ENCODE measurements at regions not wholly inside any gene's neighbourhood (a gene's known extent, or its start where the extent isn't known, plus 50 kb on each side); places are given as distances from the start of the nearest gene placed in this dataset.

- no peak for DNase-seq (ENCODE audit: insufficient read length, low spot score)
- FAIRE-seq, result no peak
Measured at GRCh38 chr13:107367258-107367657, 799.3 kb upstream of the ARGLU1 start.

DNA sequence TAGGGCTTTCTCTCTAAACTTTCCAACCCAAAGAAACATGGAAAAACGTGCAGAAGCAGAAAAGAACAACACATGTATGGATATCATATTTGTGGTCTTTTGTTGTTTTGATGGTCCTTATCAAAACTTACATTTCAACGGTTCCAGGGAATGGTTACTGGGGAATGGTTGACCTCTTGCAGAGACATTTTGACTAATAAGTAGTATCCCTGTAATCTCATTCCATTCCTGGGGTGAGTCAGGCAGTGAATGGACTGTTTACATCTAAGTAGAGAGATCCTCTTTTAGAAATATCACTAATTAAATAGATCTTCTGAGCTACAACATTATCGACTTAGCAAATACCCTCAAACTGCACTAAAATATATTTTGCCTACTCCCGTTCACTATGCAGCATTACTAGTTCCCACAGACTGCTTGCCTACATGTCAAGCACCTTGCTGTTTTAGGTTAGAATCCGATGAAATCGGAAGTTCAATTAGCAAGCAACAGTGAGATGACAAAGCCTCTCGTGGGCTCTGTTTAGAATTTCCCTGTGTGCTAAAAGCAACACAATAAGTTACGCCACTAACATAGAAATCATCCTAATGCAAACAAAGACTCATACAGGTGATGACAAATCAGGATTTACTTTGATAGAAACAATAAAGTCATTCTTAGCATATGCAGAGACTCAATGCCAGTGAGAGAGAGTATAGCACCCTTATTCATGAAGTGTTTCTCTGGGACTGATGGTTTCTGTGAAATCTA lies 797.7 kb upstream of the ARGLU1 start:
- no peak for FAIRE-seq
- DNase-seq (ENCODE audit: insufficient read length, low spot score), result no peak

DNA sequence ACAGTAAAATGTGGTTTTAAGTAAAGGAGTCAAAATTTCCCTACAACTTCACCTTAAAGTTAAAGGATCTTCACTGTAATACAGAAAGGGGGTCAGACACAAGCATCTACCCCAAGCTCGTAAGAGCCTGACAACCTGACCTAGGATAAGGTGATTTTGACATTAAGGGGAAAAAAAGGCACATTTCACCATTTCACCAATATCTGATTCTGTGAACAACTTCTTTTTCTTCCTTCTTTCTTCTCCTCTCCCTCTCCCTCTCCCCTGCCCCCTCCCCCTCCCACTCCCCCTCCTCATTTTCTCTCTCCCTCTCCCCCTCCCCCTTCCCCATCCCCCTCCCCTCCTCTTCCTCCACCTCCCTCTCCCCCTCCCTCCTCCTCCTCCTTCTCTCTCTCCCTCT lies 796.7 kb upstream of the ARGLU1 start:
- DNase-seq (ENCODE audit: insufficient read length, low spot score) (no peak), FAIRE-seq (no peak)

DNA sequence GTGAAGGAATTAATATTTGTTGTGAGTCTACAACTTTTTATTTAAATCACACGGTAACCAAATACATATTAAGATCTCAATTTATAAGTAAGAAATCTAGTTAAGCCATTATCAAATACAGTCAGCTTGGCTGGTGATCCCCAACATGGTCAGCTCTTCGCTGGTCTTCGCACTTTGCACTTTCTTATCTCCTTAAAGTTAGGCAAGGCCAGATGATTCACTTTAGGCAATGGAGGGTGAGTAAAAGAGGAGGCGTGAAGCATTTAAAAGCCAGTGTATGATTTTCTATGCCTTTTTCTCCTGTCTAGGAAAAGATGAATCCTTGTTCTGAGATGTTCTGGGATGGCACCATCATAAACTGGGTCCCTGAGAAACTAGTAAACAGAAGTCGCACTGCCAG lies 793.7 kb upstream of the ARGLU1 start:
- DNase-seq (ENCODE audit: insufficient read length, low spot score) (no peak), FAIRE-seq (no peak)

DNA sequence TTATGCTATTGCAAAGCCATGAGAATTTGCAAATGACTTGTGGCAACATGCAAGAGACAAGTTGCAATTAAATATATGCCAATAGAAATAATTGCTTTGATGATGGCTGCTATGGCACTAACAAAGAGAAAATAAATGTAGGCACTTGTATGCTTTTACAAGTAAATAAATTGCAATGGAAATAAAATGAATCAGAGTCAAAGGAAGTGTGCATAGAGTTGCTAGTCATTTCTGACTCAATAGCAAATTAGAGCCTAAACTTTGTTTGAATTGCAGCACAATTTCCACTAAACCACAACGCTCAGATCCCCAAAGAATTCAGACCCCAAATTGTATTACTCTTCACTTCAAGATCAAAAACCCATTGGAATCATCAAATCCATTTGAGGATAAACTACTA lies 792.1 kb upstream of the ARGLU1 start:
- DNase-seq (ENCODE audit: insufficient read length, low spot score) (no peak), FAIRE-seq (no peak)

- no peak for FAIRE-seq
Measured at GRCh38 chr13:107358866-107359265, 790.9 kb upstream of the ARGLU1 start.

GRCh38 chr13:107351305-107351704 lies 783.4 kb upstream of the ARGLU1 start:
- DNase-seq (ENCODE audit: insufficient read length, low spot score) (no peak), FAIRE-seq (no peak)

More at GRCh38 chr13:107358866-107359265, 790.9 kb upstream of the ARGLU1 start:
- DNase-seq (ENCODE audit: insufficient read length, low spot score), result no peak

- DNase-seq (ENCODE audit: insufficient read length, low spot score) (no peak), FAIRE-seq (no peak)
Measured at GRCh38 chr13:107348925-107349324, 781.0 kb upstream of the ARGLU1 start.

DNA sequence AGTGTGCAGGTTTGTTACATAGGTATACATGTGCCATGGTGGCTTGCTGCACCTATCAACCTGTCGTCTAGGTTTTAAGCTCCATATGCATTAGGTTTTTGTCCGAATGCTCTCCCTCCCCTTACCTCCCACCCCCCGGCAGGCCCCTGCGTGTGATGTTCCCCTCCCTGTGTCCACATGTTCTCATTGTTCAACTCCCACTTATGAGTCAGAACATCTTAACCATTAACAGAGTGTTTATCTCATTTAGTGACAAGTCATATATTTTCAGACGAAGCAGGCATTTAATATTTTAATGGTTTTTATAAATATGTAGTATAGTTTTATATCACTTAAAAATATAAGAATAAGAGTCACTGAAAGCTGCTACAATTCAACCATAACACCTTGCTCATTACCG lies 780.5 kb upstream of the ARGLU1 start:
- FAIRE-seq (no peak), DNase-seq (ENCODE audit: insufficient read length, low spot score) (no peak)

DNA sequence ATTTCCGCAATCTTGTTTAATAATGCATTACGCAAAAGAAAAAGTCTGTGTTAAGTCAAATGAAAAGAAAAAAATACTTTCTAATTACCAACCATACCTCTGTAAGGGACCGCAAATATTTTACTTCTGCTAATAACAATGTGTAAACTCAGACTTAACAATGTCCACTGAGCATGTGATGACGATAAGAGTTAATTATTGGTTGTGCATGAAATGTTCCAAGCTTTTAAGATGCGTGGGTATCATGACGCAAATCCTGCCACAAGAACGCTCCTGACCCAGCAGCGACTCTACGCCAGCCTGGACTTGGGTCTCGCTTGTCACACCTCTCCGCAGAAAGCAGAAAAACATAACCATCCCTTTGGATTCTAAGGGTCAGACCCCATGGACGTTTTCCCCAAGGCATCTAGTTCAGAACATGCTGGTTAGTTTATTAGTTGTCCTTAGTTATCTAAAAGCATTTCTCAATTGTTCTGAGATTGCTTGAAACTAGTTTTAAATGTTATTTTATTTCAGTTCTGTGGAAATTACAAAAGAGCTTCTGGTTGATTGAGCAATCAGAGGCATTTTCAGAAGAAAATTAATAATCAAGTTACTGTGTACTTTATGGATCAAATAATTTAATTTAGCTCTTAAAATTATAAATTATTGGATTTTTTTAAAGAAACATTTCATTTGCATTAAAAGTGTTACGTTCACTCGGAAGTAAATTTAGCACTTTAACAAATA lies 779.9 kb upstream of the ARGLU1 start:
- no peak for FAIRE-seq

GRCh38 chr13:107342747-107343146 lies 774.8 kb upstream of the ARGLU1 start:
- FAIRE-seq, result no peak
- no peak for DNase-seq (ENCODE audit: insufficient read length, low spot score)

More for the DNA sequence above, 779.9 kb upstream of the ARGLU1 start:
- no peak for DNase-seq (ENCODE audit: insufficient read length, low spot score)

DNA sequence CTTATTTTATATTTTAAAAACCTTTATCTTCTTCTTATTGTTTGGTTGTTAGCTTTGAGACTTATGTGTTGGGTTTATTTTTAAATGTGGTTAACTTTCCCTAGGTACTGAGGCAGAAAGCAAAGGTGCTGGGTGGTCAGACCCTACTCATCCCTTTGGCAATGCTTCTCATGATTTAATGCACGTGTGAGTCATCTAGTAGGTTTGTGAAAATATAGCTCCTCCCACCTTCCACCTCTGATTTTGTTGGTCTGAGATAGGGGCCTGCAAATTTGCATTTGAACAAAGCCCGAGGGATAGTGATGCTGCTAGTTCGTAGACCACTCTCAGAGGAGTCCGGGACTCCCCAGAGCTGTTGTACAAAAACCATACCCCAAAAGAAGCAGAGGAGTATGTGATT lies 771.3 kb upstream of the ARGLU1 start:
- no peak for FAIRE-seq
- peak; percentile 5 for DNase-seq (ENCODE audit: insufficient read length, low spot score)

- no peak for FAIRE-seq
Measured at GRCh38 chr13:107332188-107332587, 764.3 kb upstream of the ARGLU1 start.

DNA sequence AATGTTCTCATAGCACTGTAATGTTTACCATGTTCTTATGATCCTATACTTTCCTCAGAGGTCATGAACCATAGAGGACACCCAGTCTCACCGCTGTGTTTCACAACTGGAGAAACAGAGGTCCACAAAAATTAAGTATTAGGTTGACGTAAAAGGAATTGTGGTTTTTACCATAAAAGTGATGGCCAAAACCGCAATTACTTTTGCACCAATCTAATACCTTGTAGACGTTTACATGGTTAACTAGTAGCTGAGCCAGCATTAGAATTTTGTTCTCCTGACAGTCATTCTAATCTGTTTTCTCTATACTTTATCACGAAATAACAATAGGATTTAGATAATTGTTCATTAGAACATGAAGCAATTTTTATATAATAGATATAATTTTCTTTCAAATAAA lies 763.4 kb upstream of the ARGLU1 start:
- FAIRE-seq (no peak), DNase-seq (ENCODE audit: insufficient read length, low spot score) (no peak)

More at GRCh38 chr13:107332188-107332587, 764.3 kb upstream of the ARGLU1 start:
- no peak for DNase-seq (ENCODE audit: insufficient read length, low spot score)

DNA sequence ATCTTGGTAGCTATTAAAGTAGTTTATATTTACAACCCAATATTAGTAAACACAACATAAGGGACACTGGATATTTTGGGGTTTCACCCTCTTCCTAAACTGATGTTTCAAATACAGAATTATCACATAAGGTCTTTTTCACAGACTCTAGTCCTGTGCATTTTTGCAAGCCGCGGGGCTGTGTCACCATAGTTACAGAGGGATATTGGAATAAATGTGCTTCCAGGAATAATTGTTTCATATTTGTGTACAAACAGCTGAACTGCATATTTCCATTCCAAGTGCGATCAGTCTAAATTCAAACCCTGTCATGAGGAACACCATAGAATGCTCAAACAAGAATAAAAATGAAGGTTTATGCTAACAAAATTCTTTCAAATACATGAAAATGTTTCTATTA lies 762.5 kb upstream of the ARGLU1 start:
- no peak for DNase-seq (ENCODE audit: insufficient read length, low spot score)

DNA sequence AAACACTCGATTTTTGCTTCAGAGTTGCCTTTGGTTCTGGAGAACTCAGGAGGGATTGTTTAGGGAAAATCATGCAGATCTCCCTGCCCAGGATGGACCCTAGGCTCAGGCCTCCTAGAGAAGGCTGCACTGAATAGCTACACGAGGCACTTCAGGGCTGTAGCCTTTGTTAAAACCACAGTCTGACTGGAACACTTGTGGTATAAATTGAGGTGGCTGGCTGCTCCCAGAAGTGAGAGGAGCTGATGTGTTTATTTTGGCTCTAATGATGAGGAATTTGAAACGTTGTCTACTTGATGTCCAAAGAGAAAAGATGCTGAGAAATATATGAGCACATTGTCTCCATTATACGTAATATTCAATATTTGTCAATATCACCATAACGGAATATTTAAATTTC lies 762.1 kb upstream of the ARGLU1 start:
- DNase-seq (ENCODE audit: insufficient read length, low spot score) (no peak), FAIRE-seq (no peak)

More for the DNA sequence above, 762.5 kb upstream of the ARGLU1 start:
- no peak for FAIRE-seq

- FAIRE-seq (no peak), DNase-seq (ENCODE audit: insufficient read length, low spot score) (no peak)
Measured at GRCh38 chr13:107324416-107325204, 756.7 kb upstream of the ARGLU1 start.

GRCh38 chr13:107322228-107322627 lies 754.3 kb upstream of the ARGLU1 start:
- FAIRE-seq (no peak), DNase-seq (ENCODE audit: insufficient read length, low spot score) (no peak)

GRCh38 chr13:107305178-107305577 lies 737.2 kb upstream of the ARGLU1 start:
- DNase-seq (ENCODE audit: insufficient read length, low spot score) (no peak), FAIRE-seq (no peak)

DNA sequence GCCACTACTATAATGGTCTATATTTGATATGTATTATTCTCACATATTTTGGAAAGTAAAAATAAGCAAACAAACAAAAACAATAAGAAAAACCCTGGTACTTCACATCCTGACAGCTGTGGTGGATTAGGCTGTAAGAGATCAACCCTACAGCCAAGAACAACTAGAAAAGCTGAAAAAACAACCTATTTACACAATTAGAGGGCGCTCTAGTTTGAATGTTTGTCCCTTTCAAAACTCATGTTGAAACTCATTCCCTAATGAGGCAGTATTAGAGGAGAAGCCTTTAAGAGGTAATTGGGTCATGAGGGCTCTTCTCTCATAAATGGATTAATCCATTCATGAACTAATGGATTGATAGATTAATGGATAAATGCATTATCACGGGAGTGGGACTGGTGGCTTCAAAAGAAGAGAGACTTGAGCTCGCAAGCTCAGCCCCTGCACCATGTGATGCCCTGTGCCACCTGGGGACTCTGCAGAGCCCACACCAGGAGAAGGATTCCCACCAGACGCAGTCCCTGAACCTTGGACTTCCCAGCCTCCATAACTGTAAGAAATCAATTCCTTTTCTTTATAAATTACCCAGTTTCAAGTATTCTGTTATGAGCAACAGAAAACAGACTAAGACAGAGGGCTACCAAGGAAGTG lies 733.9 kb upstream of the ARGLU1 start:
- FAIRE-seq (no peak), DNase-seq (ENCODE audit: insufficient read length, low spot score) (no peak)

GRCh38 chr13:107299717-107300116 lies 731.8 kb upstream of the ARGLU1 start:
- FAIRE-seq, result no peak
- DNase-seq (ENCODE audit: insufficient read length, low spot score), result no peak
